H9 (cell line): ENCODE measurements at regions not wholly inside any gene's neighbourhood (a gene's known extent, or its start where the extent isn't known, plus 50 kb on each side); places are given as distances from the start of the nearest gene placed in this dataset.
A peak's percentile ranks its signal among the peaks of the same experiment; 100 is the strongest.

Experiments used
- DNase-seq: peaks from one replicate; pipeline ENCODE4 v3.0.0-alpha.2; 2017
- H2AFZ ChIP-seq: one replicate; pipeline ENCODE4 v1.6.1; 2013; ENCODE audit warnings: mild to moderate bottlenecking, low read length, control low read depth, moderate library complexity
- H2AK5ac ChIP-seq: 2 replicates; pipeline ENCODE4 v1.6.1; 2013; ENCODE audit warnings: low read length, control low read depth, mixed read lengths; ENCODE audit not compliant: insufficient read length
- H2BK120ac ChIP-seq: one replicate; pipeline ENCODE4 v1.6.1; 2013; ENCODE audit warnings: low read depth, mild to moderate bottlenecking, low read length, control low read depth, inconsistent platforms; ENCODE audit not compliant: poor library complexity, severe bottlenecking
- H2BK12ac ChIP-seq: 2 replicates; pipeline ENCODE4 v1.6.1; 2013; ENCODE audit warnings: low read length, control low read depth, mixed read lengths, low read depth; ENCODE audit not compliant: insufficient read length
- H2BK15ac ChIP-seq: 2 replicates; pipeline ENCODE4 v1.6.1; 2013; ENCODE audit warnings: low read depth, low read length, control low read depth
- H2BK20ac ChIP-seq: one replicate; pipeline ENCODE4 v1.6.1; 2013; ENCODE audit warnings: low read depth, mild to moderate bottlenecking, low read length, control low read depth, inconsistent platforms; ENCODE audit not compliant: poor library complexity, severe bottlenecking
- H2BK5ac ChIP-seq: 2 replicates; pipeline ENCODE4 v1.6.1; 2013; ENCODE audit warnings: low read length, control low read depth, mixed read lengths; ENCODE audit not compliant: insufficient read length
- H3K14ac ChIP-seq: 2 replicates; pipeline ENCODE4 v1.6.1; 2013; ENCODE audit warnings: low read length, control low read depth; ENCODE audit not compliant: insufficient read depth
- H3K18ac ChIP-seq: 2 replicates; pipeline ENCODE4 v1.6.1; 2013; ENCODE audit warnings: low read depth, mild to moderate bottlenecking, mixed read lengths, low read length, control low read depth; ENCODE audit not compliant: insufficient read length
- H3K23ac ChIP-seq: 2 replicates; pipeline ENCODE4 v1.6.1; 2013; ENCODE audit warnings: low read length, control low read depth, mixed read lengths, low read depth; ENCODE audit not compliant: insufficient read length
- H3K23me2 ChIP-seq: 2 replicates; pipeline ENCODE4 v1.6.1; 2013; ENCODE audit warnings: low read depth, mild to moderate bottlenecking, mixed read lengths, low read length, control low read depth; ENCODE audit not compliant: insufficient read length, poor library complexity, severe bottlenecking
- H3K27ac ChIP-seq: 2 replicates; pipeline ENCODE4 v1.5.1; 2013; ENCODE audit warnings: low read length, control low read depth, mixed read lengths, low read depth; ENCODE audit not compliant: insufficient read length
- H3K27me3 ChIP-seq: 2 replicates; pipeline ENCODE4 v1.6.1; 2013; ENCODE audit warnings: low read length, control low read depth, inconsistent platforms; ENCODE audit not compliant: insufficient read depth
- H3K4ac ChIP-seq: 2 replicates; pipeline ENCODE4 v1.6.1; 2013; ENCODE audit warnings: low read depth, mild to moderate bottlenecking, control low read depth, inconsistent platforms, low read length, moderate library complexity
- H3K4me1 ChIP-seq: 2 replicates; pipeline ENCODE4 v1.6.1; 2013; ENCODE audit warnings: low read length, control low read depth, inconsistent platforms; ENCODE audit not compliant: insufficient read depth
- H3K4me2 ChIP-seq: 2 replicates; pipeline ENCODE4 v1.6.1; 2013; ENCODE audit warnings: low read length, control low read depth, mixed read lengths; ENCODE audit not compliant: insufficient read length, insufficient read depth
- H3K56ac ChIP-seq: 2 replicates; pipeline ENCODE4 v1.6.1; 2013; ENCODE audit warnings: low read depth, mild to moderate bottlenecking, mixed read lengths, low read length, control low read depth; ENCODE audit not compliant: insufficient read length
- H3K79me1 ChIP-seq: 2 replicates; pipeline ENCODE4 v1.6.1; 2013; ENCODE audit warnings: low read depth, mild to moderate bottlenecking, moderate library complexity, low read length, control low read depth, inconsistent platforms; ENCODE audit not compliant: insufficient read depth, poor library complexity, severe bottlenecking
- H3K79me2 ChIP-seq: 2 replicates; pipeline ENCODE4 v1.6.1; 2013; ENCODE audit warnings: low read length, control low read depth, inconsistent platforms; ENCODE audit not compliant: insufficient read depth
- H3K9ac ChIP-seq: 2 replicates; pipeline ENCODE4 v1.6.1; 2013; ENCODE audit warnings: low read length, control low read depth, mixed read lengths; ENCODE audit not compliant: insufficient read length; ENCODE audit errors: extremely low read depth
- H3K9me3 ChIP-seq: one replicate; pipeline ENCODE4 v1.6.1; 2013; ENCODE audit warnings: low read depth, low read length, inconsistent platforms; ENCODE audit not compliant: control insufficient read depth
- H3T11ph ChIP-seq: one replicate; pipeline ENCODE4 v1.6.1; 2013; ENCODE audit warnings: mild to moderate bottlenecking, low read length, control low read depth, inconsistent platforms
- H4K20me1 ChIP-seq: one replicate; pipeline ENCODE4 v1.6.1; 2013; ENCODE audit not compliant: control insufficient read depth, insufficient read length, insufficient read depth
- H4K5ac ChIP-seq: 2 replicates; pipeline ENCODE4 v1.6.1; 2013; ENCODE audit warnings: low read depth, mild to moderate bottlenecking, mixed read lengths, low read length, control low read depth; ENCODE audit not compliant: insufficient read length
- H4K8ac ChIP-seq: replicated peaks from 2 replicates; pipeline ENCODE4 v1.6.1; 2013; ENCODE audit warnings: low read length, control low read depth, mixed read lengths, low read depth; ENCODE audit not compliant: insufficient read length
- H4K91ac ChIP-seq: 2 replicates; pipeline ENCODE4 v1.6.1; 2013; ENCODE audit warnings: low read depth, mild to moderate bottlenecking, moderate library complexity, mixed read lengths, low read length, control low read depth; ENCODE audit not compliant: insufficient read length
- H3K27ac Mint-ChIP-seq, 3 experiments: 2 replicates in 2 of 3; 3 replicates in 1 of 3; pipeline ENCODE4 v1.8.0; 2020 to 2021; ENCODE audit warnings: mixed read lengths in 3 of 3, mild to moderate bottlenecking in 1 of 3, moderate library complexity in 1 of 3
- H3K27me3 Mint-ChIP-seq: 2 replicates; pipeline ENCODE4 v1.8.0; 2021; ENCODE audit warnings: low read depth, mild to moderate bottlenecking, moderate library complexity, mixed read lengths
- H3K36me3 Mint-ChIP-seq, 3 experiments: 2 replicates in 2 of 3; 3 replicates in 1 of 3; pipeline ENCODE4 v1.8.0; 2020 to 2021; ENCODE audit warnings: low read depth in 3 of 3, mixed read lengths in 3 of 3; ENCODE audit not compliant: insufficient read depth in 1 of 3
- H3K4me1 Mint-ChIP-seq, 2 experiments: 2 replicates each; pipeline ENCODE4 v1.8.0; 2020; ENCODE audit warnings: mixed read lengths in 2 of 2
- H3K4me3 Mint-ChIP-seq, 2 experiments: 2 replicates in 1 of 2; 3 replicates in 1 of 2; pipeline ENCODE4 v1.8.0; 2020 to 2021; ENCODE audit warnings: mild to moderate bottlenecking in 2 of 2, mixed read lengths in 2 of 2, moderate library complexity in 1 of 2
- H3K9me3 Mint-ChIP-seq, 2 experiments: 2 replicates in 1 of 2; 3 replicates in 1 of 2; pipeline ENCODE4 v1.8.0; 2020; ENCODE audit warnings: mild to moderate bottlenecking in 2 of 2, mixed read lengths in 2 of 2, moderate library complexity in 1 of 2
- CTCF ChIP-seq: fragments of 200-600 bp; sonication (generic); conservative IDR thresholded peaks from 3 replicates; pipeline ENCODE4 v1.8.0; 2021; ENCODE audit warnings: antibody characterized with exemption, mild to moderate bottlenecking
- WGBS: extraction: QIAGEN DNeasy Blood & Tissue Kit; methylation state at CpG from one replicate; pipeline ENCODE4 v1.1.7; 2013; ENCODE audit warnings: missing lambda C conversion rate, low lambda C conversion rate, mixed read lengths; ENCODE audit not compliant: insufficient read length; ENCODE audit errors: extremely low coverage; 5-methylcytosine and 5-hydroxymethylcytosine counted together

- H3K9me3 Mint-ChIP-seq, result peaks cover 3 to 9% of the 10 kb centered on the region in 2 experiments
- no peak overlapping the region for H2AFZ ChIP-seq
Measured at GRCh38 chr4:46185766-46186165, 61.9 kb upstream of the GABRG1 start.

More at GRCh38 chr4:46185766-46186165, 61.9 kb upstream of the GABRG1 start:
- no peaks in the 10 kb centered on the region for H4K20me1 ChIP-seq
- Mint-ChIP-seq H3K27me3 (peaks cover 1% of the 10 kb centered on the region; the same call in 1 of the 2 replicates), H3K36me3 (peaks cover 0 to 2% (median 2%) of the 10 kb centered on the region in 3 experiments; a peak in 5 of 7 replicates), H3K27ac (peak overlapping the region in 2 of 3 experiments; percentile 6 to 72; a peak in 1 of 7 replicates), H3K4me3 (no peak overlapping the region), H3K4me1 (no peaks in the 10 kb centered on the region)
- no peaks in the 10 kb centered on the region for H3K27me3 ChIP-seq
- no peak for DNase-seq
- H3K4ac ChIP-seq, result no peak overlapping the region
- no peak overlapping the region for H3K27ac ChIP-seq
- no peaks in the 10 kb centered on the region for H3K9me3 ChIP-seq
- no peaks in the 10 kb centered on the region for H3K79me2 ChIP-seq
- no peaks in the 10 kb centered on the region for H3K4me1 ChIP-seq
- no peak overlapping the region for H2BK20ac ChIP-seq
- WGBS, result no CpG with 5 or more reads among the region's 3 CpGs
- H2BK120ac ChIP-seq, result no peak overlapping the region
- no peak overlapping the region for H3K9ac ChIP-seq
- no peak overlapping the region for H2BK12ac ChIP-seq
- H4K91ac ChIP-seq, result no peak overlapping the region
- no peak overlapping the region for H3K56ac ChIP-seq
- H2BK15ac ChIP-seq, result no peak overlapping the region
- H2BK5ac ChIP-seq, result no peak overlapping the region
- H3K23me2 ChIP-seq, result no peaks in the 10 kb centered on the region
- no peak overlapping the region for H3T11ph ChIP-seq
- H3K79me1 ChIP-seq, result no peaks in the 10 kb centered on the region
- no peak overlapping the region for H2AK5ac ChIP-seq
- no peak overlapping the region for H3K14ac ChIP-seq
- no peak overlapping the region for H3K18ac ChIP-seq
- H4K8ac ChIP-seq, result no peak overlapping the region
- H4K5ac ChIP-seq, result no peak overlapping the region
- no peak overlapping the region for H3K4me2 ChIP-seq
- no peak for TF ChIP-seq CTCF
- no peak overlapping the region for H3K23ac ChIP-seq
